ENCODE measurements at regions not wholly inside any gene's neighbourhood (a gene's known extent, or its start where the extent isn't known, plus 50 kb on each side); places are given as distances from the start of the nearest gene placed in this dataset.

DNA sequence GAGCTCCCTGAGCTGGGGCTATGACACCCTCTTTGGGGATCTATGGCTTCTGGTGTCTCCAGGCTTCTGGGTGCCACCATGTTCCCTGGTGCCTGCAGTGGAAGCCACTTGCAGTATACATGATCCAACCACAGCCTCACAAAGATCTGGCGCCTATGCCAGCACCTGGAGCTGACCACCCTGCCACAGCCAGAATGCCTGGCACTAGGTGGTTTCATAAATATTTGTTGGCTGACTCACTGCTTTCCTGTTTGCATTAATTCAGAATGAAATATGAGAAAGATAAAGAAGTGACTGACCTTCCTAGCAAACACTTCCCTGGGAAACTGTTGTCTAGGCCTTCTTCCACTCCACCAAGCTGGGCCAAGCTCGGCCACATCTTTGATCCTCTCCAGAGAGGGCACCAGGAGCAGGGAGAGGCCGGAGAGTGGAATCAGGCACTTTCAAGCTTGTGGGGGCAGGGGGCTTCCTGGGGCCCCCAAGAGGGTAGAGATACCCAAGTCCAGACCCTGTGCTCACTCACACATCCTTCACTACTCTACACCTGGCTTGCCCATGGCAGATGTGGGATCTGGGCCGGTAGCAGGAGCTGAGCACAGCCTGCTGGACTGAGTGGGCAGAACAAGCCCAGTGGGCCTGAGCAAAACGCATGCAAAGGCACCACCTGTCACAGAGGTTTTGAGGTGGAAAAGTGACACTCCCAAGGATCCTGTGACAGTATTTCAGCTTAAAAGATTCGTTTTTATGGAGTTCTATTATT lies 565.7 kb downstream of the SLC4A3 start:
- Histone ChIP-seq H3K4me3 (no peak overlapping the region), H3K27me3 (no peaks in the 10 kb centered on the region), H3K36me3 (no peaks in the 10 kb centered on the region), H3K4me1 (no peaks in the 10 kb centered on the region), H3K9me3 (no peaks in the 10 kb centered on the region), H3K27ac (no peak overlapping the region)
- intact Hi-C loops (cut with DNase I; ENCODE audit: low total_unique reads): no loop called here
- ATAC-seq (no peak), DNase-seq (no peak)
- TF ChIP-seq, protein P1, sequence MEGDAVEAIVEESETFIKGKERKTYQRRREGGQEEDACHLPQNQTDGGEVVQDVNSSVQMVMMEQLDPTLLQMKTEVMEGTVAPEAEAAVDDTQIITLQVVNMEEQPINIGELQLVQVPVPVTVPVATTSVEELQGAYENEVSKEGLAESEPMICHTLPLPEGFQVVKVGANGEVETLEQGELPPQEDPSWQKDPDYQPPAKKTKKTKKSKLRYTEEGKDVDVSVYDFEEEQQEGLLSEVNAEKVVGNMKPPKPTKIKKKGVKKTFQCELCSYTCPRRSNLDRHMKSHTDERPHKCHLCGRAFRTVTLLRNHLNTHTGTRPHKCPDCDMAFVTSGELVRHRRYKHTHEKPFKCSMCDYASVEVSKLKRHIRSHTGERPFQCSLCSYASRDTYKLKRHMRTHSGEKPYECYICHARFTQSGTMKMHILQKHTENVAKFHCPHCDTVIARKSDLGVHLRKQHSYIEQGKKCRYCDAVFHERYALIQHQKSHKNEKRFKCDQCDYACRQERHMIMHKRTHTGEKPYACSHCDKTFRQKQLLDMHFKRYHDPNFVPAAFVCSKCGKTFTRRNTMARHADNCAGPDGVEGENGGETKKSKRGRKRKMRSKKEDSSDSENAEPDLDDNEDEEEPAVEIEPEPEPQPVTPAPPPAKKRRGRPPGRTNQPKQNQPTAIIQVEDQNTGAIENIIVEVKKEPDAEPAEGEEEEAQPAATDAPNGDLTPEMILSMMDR (IDR thresholded peaks at IDR 0.05 in 4 of 5, conservative IDR thresholded peaks at IDR 0.05 in 1 of 5): no peak
- no peak for TF ChIP-seq POLR2A (IDR thresholded peaks at IDR 0.05)
- in situ Hi-C loops (cut with MboI; ENCODE audit: low sequenced_read_pairs in 4 of 4): no loop called here

GRCh38 chr2:220194630-220195584 lies 567.5 kb downstream of the SLC4A3 start:
- no peaks in the 10 kb centered on the region for H3K36me3 ChIP-seq
- ATAC-seq (no peak), DNase-seq (no peak)
- H3K9me3 ChIP-seq: no peaks in the 10 kb centered on the region
- in situ Hi-C loops (cut with MboI; ENCODE audit: low sequenced_read_pairs in 4 of 4) (no loop called here), intact Hi-C loops (cut with DNase I; ENCODE audit: low total_unique reads) (no loop called here)
- H3K4me1 ChIP-seq: no peaks in the 10 kb centered on the region
- no peak overlapping the region for H3K27ac ChIP-seq
- no peaks in the 10 kb centered on the region for H3K27me3 ChIP-seq
- TF ChIP-seq POLR2A (IDR thresholded peaks at IDR 0.05): no peak
- TF ChIP-seq, protein P1 (IDR thresholded peaks at IDR 0.05 in 4 of 5, conservative IDR thresholded peaks at IDR 0.05 in 1 of 5): no peak
- H3K4me3 ChIP-seq: no peak overlapping the region

DNA sequence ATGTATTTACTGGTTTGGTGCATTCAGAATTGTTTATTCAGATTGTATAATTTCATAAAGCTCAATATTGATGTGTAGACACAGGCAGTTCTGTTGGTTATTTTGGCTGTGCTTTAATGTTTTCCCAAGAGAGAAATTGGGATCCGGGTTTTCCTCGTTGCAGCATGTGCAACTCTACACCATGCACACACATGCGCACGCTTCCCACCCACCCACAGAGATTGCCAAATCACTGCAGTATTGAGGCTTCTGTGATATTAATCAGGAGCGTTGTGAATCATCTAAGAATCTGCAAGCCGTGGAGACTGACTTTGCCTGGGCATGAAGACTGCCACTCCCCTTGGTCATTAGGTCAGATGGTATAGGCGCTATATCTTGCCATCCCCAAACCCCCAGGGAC lies 571.5 kb downstream of the SLC4A3 start:
- no peak for ATAC-seq
- Histone ChIP-seq H3K27me3 (no peaks in the 10 kb centered on the region), H3K9me3 (no peaks in the 10 kb centered on the region), H3K4me1 (no peaks in the 10 kb centered on the region), H3K36me3 (no peaks in the 10 kb centered on the region), H3K27ac (no peak overlapping the region), H3K4me3 (no peak overlapping the region)
- TF ChIP-seq POLR2A (IDR thresholded peaks at IDR 0.05): no peak
- TF ChIP-seq, protein P1 (IDR thresholded peaks at IDR 0.05 in 4 of 5, conservative IDR thresholded peaks at IDR 0.05 in 1 of 5): no peak
- intact Hi-C loops (cut with DNase I; ENCODE audit: low total_unique reads) (no loop called here), in situ Hi-C loops (cut with MboI; ENCODE audit: low sequenced_read_pairs in 4 of 4) (no loop called here)
- DNase-seq: no peak

- TF ChIP-seq, protein P1 (IDR thresholded peaks at IDR 0.05 in 4 of 5, conservative IDR thresholded peaks at IDR 0.05 in 1 of 5): no peak
- TF ChIP-seq POLR2A (IDR thresholded peaks at IDR 0.05): no peak
- intact Hi-C loops (cut with DNase I; ENCODE audit: low total_unique reads): no loop called here
- Histone ChIP-seq H3K36me3 (no peaks in the 10 kb centered on the region), H3K4me1 (no peaks in the 10 kb centered on the region), H3K4me3 (no peak overlapping the region), H3K27me3 (no peaks in the 10 kb centered on the region), H3K9me3 (no peaks in the 10 kb centered on the region), H3K27ac (no peak overlapping the region)
- DNase-seq (no peak), ATAC-seq (no peak)
- in situ Hi-C loops (cut with MboI; ENCODE audit: low sequenced_read_pairs in 4 of 4): no loop called here
Measured at GRCh38 chr2:220202066-220202465, 574.6 kb downstream of the SLC4A3 start.

Measured in gastrocnemius medialis (tissue), 4 donors.